ENCODE measurements at regions not wholly inside any gene's neighbourhood (a gene's known extent, or its start where the extent isn't known, plus 50 kb on each side); places are given as distances from the start of the nearest gene placed in this dataset.

- TF ChIP-seq SPI1 (IDR thresholded peaks at IDR 0.05; ENCODE audit: low read depth, low read length) (no peak), TAF1 (IDR thresholded peaks at IDR 0.05; ENCODE audit: low read depth, low read length) (no peak)
Measured at GRCh38 chr5:101103874-101104273, 200.8 kb upstream of the ST8SIA4 start.
